ENCODE measurements at regions not wholly inside any gene's neighbourhood (a gene's known extent, or its start where the extent isn't known, plus 50 kb on each side); places are given as distances from the start of the nearest gene placed in this dataset.

DNA sequence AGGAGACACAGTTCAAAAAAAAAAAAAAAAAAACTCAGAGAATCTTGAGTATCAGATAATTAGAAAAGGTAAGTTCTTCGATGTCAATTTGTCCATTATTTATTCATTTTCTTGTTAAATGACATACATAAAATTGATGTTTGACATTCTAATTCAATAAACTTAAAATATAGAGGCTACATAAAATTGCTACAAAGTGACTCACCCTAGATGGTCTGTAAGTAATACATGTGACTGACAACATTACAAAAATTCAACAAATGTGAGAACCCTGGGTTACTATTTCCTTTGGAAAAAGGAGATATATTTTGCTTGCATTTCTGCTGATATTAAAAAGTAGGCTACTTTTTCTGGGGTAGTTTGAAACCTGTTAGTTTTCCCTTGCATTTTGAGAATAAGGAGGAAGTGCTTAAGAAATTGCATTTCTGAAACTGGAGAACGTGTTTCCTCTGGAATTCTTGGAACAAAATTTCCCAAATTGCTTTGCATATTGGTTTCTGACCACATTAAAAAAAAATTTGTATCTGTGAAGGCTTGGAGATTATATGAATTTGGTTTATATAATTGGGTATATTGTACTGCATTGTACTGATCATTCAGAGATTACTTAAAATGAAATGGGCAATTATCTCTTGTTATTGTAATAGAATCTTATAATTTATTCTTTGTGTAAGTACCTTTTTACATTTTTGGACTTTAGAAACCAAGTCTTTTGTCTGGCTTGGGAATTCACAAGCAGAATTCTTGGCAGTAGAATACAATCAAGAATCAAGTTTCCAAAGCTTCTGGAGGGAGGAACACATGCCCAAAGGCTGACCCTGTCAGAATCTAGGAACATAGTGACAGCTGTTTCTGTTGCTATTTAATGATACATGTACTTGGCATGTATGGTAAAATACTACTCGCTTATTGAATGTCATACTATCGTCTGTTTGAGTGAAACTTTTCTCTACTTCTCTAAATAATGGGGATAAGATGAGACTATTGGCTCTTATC is 106.1 kb downstream of the DSEL start:
- H3K9me3 ChIP-seq (ENCODE audit: control insufficient read depth, insufficient read depth, low read depth, low read length): no peaks in the 10 kb centered on the region
- ChIA-PET CTCF (no interaction called here), POLR2A (no interaction called here)
- no peak overlapping the region for H3K4me3 ChIP-seq (ENCODE audit: low read depth, low read length)
- no peak for TF ChIP-seq ZNF529 (tag by site-specific recombination; IDR thresholded peaks at IDR 0.05; ENCODE audit: insufficient replicate concordance)
- no peak for TF ChIP-seq ZNF2 (tag by site-specific recombination; IDR thresholded peaks at IDR 0.05)
- TF ChIP-seq ZBTB8A (tag by site-specific recombination; IDR thresholded peaks at IDR 0.05): no peak
- no peak for TF ChIP-seq ZNF37A (tag by site-specific recombination; IDR thresholded peaks at IDR 0.05)
- TF ChIP-seq ZNF558 (tag by site-specific recombination; IDR thresholded peaks at IDR 0.05): no peak
- TF ChIP-seq GLIS2 (tag by site-specific recombination; IDR thresholded peaks at IDR 0.05): no peak
- no peak for TF ChIP-seq ZNF366 (tag by site-specific recombination; conservative IDR thresholded peaks at IDR 0.05)
- TF ChIP-seq KLF17 (tag by site-specific recombination; IDR thresholded peaks at IDR 0.05): no peak
- TF ChIP-seq, protein P1, sequence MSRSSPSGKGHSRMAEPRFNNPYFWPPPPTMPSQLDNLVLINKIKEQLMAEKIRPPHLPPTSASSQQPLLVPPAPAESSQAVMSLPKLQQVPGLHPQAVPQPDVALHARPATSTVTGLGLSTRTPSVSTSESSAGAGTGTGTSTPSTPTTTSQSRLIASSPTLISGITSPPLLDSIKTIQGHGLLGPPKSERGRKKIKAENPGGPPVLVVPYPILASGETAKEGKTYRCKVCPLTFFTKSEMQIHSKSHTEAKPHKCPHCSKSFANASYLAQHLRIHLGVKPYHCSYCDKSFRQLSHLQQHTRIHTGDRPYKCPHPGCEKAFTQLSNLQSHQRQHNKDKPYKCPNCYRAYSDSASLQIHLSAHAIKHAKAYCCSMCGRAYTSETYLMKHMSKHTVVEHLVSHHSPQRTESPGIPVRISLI (tag by site-specific recombination; IDR thresholded peaks at IDR 0.05): no peak
- H3K36me3 ChIP-seq (ENCODE audit: control insufficient read depth in 2 of 2, insufficient read depth in 1 of 2, low read length in 2 of 2): no peaks in the 10 kb centered on the region
- H3K27ac ChIP-seq (ENCODE audit: extremely low read depth, low read depth, low read length): no peak overlapping the region
- H3K4me1 ChIP-seq (ENCODE audit: control insufficient read depth, insufficient read depth, low read length): no peaks in the 10 kb centered on the region

DNA sequence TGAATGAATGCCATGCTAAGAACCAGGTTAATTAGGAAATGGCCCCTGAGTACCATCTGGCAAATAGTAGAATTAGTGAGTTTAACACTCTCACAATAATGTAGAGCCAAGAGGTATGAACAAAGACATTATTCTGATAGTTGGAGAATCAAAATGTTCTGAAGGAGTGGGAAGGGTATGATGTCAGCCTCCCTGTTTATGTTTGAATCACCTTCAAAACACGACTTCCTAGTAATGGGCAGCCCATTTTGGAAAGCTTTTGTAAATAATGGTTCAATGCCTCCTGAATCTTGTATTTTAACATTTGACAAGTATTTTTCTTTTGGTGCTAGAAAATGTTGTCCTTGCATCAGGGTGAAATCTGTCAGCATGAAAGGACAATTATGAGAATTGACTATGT is 108.3 kb downstream of the DSEL start:
- ChIA-PET POLR2A (no interaction called here), CTCF (no interaction called here)
- H3K27ac ChIP-seq (ENCODE audit: extremely low read depth, low read depth, low read length): no peak overlapping the region
- H3K4me1 ChIP-seq (ENCODE audit: control insufficient read depth, insufficient read depth, low read length): no peaks in the 10 kb centered on the region
- TF ChIP-seq ZNF394 (tag by site-specific recombination; IDR thresholded peaks at IDR 0.05; ENCODE audit: borderline replicate concordance) (no peak), ZNF132 (tag by site-specific recombination; IDR thresholded peaks at IDR 0.05; ENCODE audit: borderline replicate concordance) (no peak), ZNF629 (tag by site-specific recombination; IDR thresholded peaks at IDR 0.05) (no peak), ZBTB17 (tag by site-specific recombination; IDR thresholded peaks at IDR 0.05) (no peak)
- no peak overlapping the region for H3K4me3 ChIP-seq (ENCODE audit: low read depth, low read length)
- no peaks in the 10 kb centered on the region for H3K9me3 ChIP-seq (ENCODE audit: control insufficient read depth, insufficient read depth, low read depth, low read length)
- H3K36me3 ChIP-seq (ENCODE audit: control insufficient read depth in 2 of 2, insufficient read depth in 1 of 2, low read length in 2 of 2): no peaks in the 10 kb centered on the region

GRCh38 chr18:67406714-67407113 is 109.8 kb downstream of the DSEL start:
- POLR2A ChIA-PET: no interaction called here
- CTCF ChIA-PET: no interaction called here
- no peak for TF ChIP-seq ZNF37A (tag by site-specific recombination; IDR thresholded peaks at IDR 0.05)
- TF ChIP-seq, protein P2, sequence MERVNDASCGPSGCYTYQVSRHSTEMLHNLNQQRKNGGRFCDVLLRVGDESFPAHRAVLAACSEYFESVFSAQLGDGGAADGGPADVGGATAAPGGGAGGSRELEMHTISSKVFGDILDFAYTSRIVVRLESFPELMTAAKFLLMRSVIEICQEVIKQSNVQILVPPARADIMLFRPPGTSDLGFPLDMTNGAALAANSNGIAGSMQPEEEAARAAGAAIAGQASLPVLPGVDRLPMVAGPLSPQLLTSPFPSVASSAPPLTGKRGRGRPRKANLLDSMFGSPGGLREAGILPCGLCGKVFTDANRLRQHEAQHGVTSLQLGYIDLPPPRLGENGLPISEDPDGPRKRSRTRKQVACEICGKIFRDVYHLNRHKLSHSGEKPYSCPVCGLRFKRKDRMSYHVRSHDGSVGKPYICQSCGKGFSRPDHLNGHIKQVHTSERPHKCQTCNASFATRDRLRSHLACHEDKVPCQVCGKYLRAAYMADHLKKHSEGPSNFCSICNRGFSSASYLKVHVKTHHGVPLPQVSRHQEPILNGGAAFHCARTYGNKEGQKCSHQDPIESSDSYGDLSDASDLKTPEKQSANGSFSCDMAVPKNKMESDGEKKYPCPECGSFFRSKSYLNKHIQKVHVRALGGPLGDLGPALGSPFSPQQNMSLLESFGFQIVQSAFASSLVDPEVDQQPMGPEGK (tag by site-specific recombination; IDR thresholded peaks at IDR 0.05): no peak
- no peak for TF ChIP-seq ZNF518A (tag by site-specific recombination; conservative IDR thresholded peaks at IDR 0.05; ENCODE audit: low read depth)
- TF ChIP-seq, protein P3, sequence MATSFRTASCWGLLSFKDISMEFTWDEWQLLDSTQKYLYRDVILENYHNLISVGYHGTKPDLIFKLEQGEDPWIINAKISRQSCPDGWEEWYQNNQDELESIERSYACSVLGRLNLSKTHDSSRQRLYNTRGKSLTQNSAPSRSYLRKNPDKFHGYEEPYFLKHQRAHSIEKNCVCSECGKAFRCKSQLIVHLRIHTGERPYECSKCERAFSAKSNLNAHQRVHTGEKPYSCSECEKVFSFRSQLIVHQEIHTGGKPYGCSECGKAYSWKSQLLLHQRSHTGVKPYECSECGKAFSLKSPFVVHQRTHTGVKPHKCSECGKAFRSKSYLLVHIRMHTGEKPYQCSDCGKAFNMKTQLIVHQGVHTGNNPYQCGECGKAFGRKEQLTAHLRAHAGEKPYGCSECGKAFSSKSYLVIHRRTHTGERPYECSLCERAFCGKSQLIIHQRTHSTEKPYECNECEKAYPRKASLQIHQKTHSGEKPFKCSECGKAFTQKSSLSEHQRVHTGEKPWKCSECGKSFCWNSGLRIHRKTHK (tag by site-specific recombination; IDR thresholded peaks at IDR 0.05): no peak
- no peak for TF ChIP-seq ZBTB17 (tag by site-specific recombination; IDR thresholded peaks at IDR 0.05)
- TF ChIP-seq ZNF48 (tag by site-specific recombination; IDR thresholded peaks at IDR 0.05): no peak
- TF ChIP-seq ZBTB20 (tag by site-specific recombination; IDR thresholded peaks at IDR 0.05): no peak

More at GRCh38 chr18:67406714-67407113, 109.8 kb downstream of the DSEL start:
- no peaks in the 10 kb centered on the region for H3K4me1 ChIP-seq (ENCODE audit: control insufficient read depth, insufficient read depth, low read length)
- H3K36me3 ChIP-seq (ENCODE audit: control insufficient read depth in 2 of 2, insufficient read depth in 1 of 2, low read length in 2 of 2): no peaks in the 10 kb centered on the region
- no peaks in the 10 kb centered on the region for H3K9me3 ChIP-seq (ENCODE audit: control insufficient read depth, insufficient read depth, low read depth, low read length)
- H3K4me3 ChIP-seq (ENCODE audit: low read depth, low read length): no peak overlapping the region
- no peak overlapping the region for H3K27ac ChIP-seq (ENCODE audit: extremely low read depth, low read depth, low read length)
